Transverse colon (tissue), 4 donors: ENCODE measurements at regions not wholly inside any gene's neighbourhood (a gene's known extent, or its start where the extent isn't known, plus 50 kb on each side); places are given as distances from the start of the nearest gene placed in this dataset.

ENCODE experiments used
- CTCF ChIP-seq, 5 experiments: fragments of 200-600 bp in 3 of 5; fragments of 450-650 bp in 2 of 5; sonication (generic) in 3 of 5; IDR thresholded peaks; 1 replicate in 2 of 5; 2 replicates in 3 of 5; pipeline ENCODE4 v1.5.1; 2016 to 2017; ENCODE audit warnings: antibody characterized with exemption in 5 of 5, inconsistent platforms in 3 of 5, mild to moderate bottlenecking in 2 of 5, moderate library complexity in 1 of 5
- EP300 ChIP-seq: sonication (generic); formaldehyde crosslinking; IDR thresholded peaks from one replicate; pipeline ENCODE4 v1.6.1; 2017; ENCODE audit warnings: antibody characterized with exemption, low read depth
- POLR2A ChIP-seq: fragments of 450-650 bp; IDR thresholded peaks from one replicate; pipeline ENCODE4 v1.6.1; 2016; ENCODE audit warnings: antibody characterized with exemption, mild to moderate bottlenecking, moderate library complexity
- POLR2AphosphoS5 ChIP-seq, 3 donors: sonication (generic); formaldehyde crosslinking; IDR thresholded peaks; one replicate each; pipeline ENCODE4 v1.6.1; 2016; ENCODE audit warnings: antibody characterized with exemption in 3 of 3

GRCh38 chr1:81588149-81588548, 212.6 kb upstream of the ADGRL2 start:
- no peak for TF ChIP-seq POLR2A
- no peak for TF ChIP-seq CTCF (IDR thresholded peaks at IDR 0.05)
- no peak for TF ChIP-seq POLR2AphosphoS5 (IDR thresholded peaks at IDR 0.05)
- no peak for TF ChIP-seq EP300
